HCT116 (cell line): ENCODE measurements at regions not wholly inside any gene's neighbourhood (a gene's known extent, or its start where the extent isn't known, plus 50 kb on each side); places are given as distances from the start of the nearest gene placed in this dataset.

Experiments used
- ATAC-seq: fragments of 200-7000 bp; cut with Tn5 transposase; 2 replicates; pipeline ENCODE4 v1.9.1; 2020; ENCODE audit warnings: mild to moderate bottlenecking, moderate library complexity
- BruUV-seq: library from RNA; stranded (reverse); fragments of 400-500 nt; replicated peaks from 2 replicates; lab custom pipeline; 2021; lab: Mats Ljungman, UMichigan
- CTCF ChIA-PET: fragments of 300-600 bp; sonication (Branson Sonifier 250); formaldehyde crosslinking; loops from one replicate; lab custom pipeline; 2021; ENCODE audit warnings: antibody characterized with exemption; lab: Charles Lee
- POLR2A ChIA-PET: fragments of 300-600, 350-600 bp; sonication (Branson Sonifier 250); formaldehyde crosslinking; loops from one replicate; lab custom pipeline; 2021; ENCODE audit warnings: antibody characterized with exemption; lab: Charles Lee
- RAD21 ChIA-PET, 2 experiments: fragments of 300-600 bp; sonication (Branson Sonifier 250); formaldehyde crosslinking; loops; one replicate each; lab custom pipeline; 2023; ENCODE audit warnings: low total read pairs in 2 of 2; ENCODE audit not compliant: uncharacterized antibody in 2 of 2, unreplicated experiment in 2 of 2, low non-redundant PET in 1 of 2; lab: Charles Lee
- DNase-seq: peaks from one replicate; pipeline ENCODE4 v3.0.0-alpha.2; 2010; ENCODE audit warnings: low read depth, low spot score
- H2AFZ ChIP-seq: fragments of 200-600 bp; shearing (Covaris generic), sonication (generic); 2 replicates; pipeline ENCODE4 v1.6.1; 2017; ENCODE audit warnings: low read depth, mixed run types, mixed read lengths, antibody characterized with exemption, low read length; ENCODE audit not compliant: poor library complexity, severe bottlenecking
- H3K27ac ChIP-seq: 2 replicates; pipeline ENCODE4 v1.5.1; 2012; ENCODE audit warnings: low read depth, low read length
- H3K27me3 ChIP-seq: fragments of 200-600 bp; sonication (generic); 2 replicates; pipeline ENCODE4 v1.6.1; 2016; ENCODE audit warnings: mixed run types, low read length, mixed read lengths; ENCODE audit not compliant: insufficient read depth
- H3K36me3 ChIP-seq, 2 experiments: fragments of 200-500 bp in 1 of 2; fragments of 200-600 bp in 1 of 2; sonication (Bioruptor generic) in 1 of 2; sonication (generic) in 1 of 2; 2 replicates each; pipeline versions ENCODE4 v1.5.1 to v1.6.1; 2014 to 2016; ENCODE audit warnings: low read length in 2 of 2, inconsistent platforms in 1 of 2, mixed read lengths in 1 of 2, mixed run types in 1 of 2; ENCODE audit not compliant: insufficient read depth in 2 of 2, control insufficient read depth in 1 of 2
- H3K4me1 ChIP-seq, 2 experiments: fragments of 200-600 bp in 1 of 2; sonication (generic) in 1 of 2; 2 replicates each; pipeline versions ENCODE4 v1.5.1 to v1.6.1; 2012 to 2017; ENCODE audit warnings: low read length in 2 of 2, inconsistent platforms in 1 of 2, mild to moderate bottlenecking in 1 of 2, mixed read lengths in 1 of 2, mixed run types in 1 of 2, moderate library complexity in 1 of 2; ENCODE audit not compliant: insufficient read depth in 2 of 2, control insufficient read depth in 1 of 2
- H3K4me2 ChIP-seq: fragments of 200-600 bp; sonication (generic); 2 replicates; pipeline ENCODE4 v1.6.1; 2017; ENCODE audit warnings: mixed run types, low read length, mixed read lengths
- H3K4me3 ChIP-seq, 2 experiments: fragments of 200-600 bp in 1 of 2; sonication (generic) in 1 of 2; replicated peaks in 1 of 2; 2 replicates each; pipeline ENCODE4 v1.5.1; 2011 to 2016; ENCODE audit warnings: low read length in 2 of 2, control low read depth in 1 of 2, low read depth in 1 of 2, mild to moderate bottlenecking in 1 of 2, mixed read lengths in 1 of 2, mixed run types in 1 of 2
- H3K79me2 ChIP-seq: fragments of 200-600 bp; sonication (generic); 2 replicates; pipeline ENCODE4 v1.6.1; 2017; ENCODE audit warnings: mild to moderate bottlenecking, mixed run types, low read length, moderate library complexity, mixed read lengths; ENCODE audit not compliant: insufficient read depth
- H3K9ac ChIP-seq: fragments of 200-600 bp; sonication (generic); 2 replicates; pipeline ENCODE4 v1.6.1; 2016; ENCODE audit warnings: low read length, mixed read lengths
- H3K9me2 ChIP-seq: fragments of 200-600 bp; sonication (generic), shearing (Covaris generic); 2 replicates; pipeline ENCODE4 v1.6.1; 2017; ENCODE audit warnings: mixed run types, mild to moderate bottlenecking, moderate library complexity; ENCODE audit not compliant: insufficient read depth
- H3K9me3 ChIP-seq, 2 experiments: fragments of 200-500 bp in 1 of 2; fragments of 200-600 bp in 1 of 2; sonication (Bioruptor generic) in 1 of 2; sonication (generic) in 1 of 2; 2 replicates each; pipeline ENCODE4 v1.6.1; 2014 to 2017; ENCODE audit warnings: low read length in 2 of 2, mixed read lengths in 2 of 2, inconsistent platforms in 1 of 2, low read depth in 1 of 2, mild to moderate bottlenecking in 1 of 2, mixed run types in 1 of 2, moderate library complexity in 1 of 2; ENCODE audit not compliant: control insufficient read depth in 1 of 2, insufficient read depth in 1 of 2
- H4K20me1 ChIP-seq: fragments of 200-600 bp; sonication (generic), shearing (Covaris generic); 2 replicates; pipeline ENCODE4 v1.6.1; 2017; ENCODE audit warnings: mixed run types, mild to moderate bottlenecking, moderate library complexity; ENCODE audit not compliant: insufficient read depth
- CEBPB ChIP-seq: IDR thresholded peaks from 2 replicates; pipeline ENCODE4 v1.6.1; 2012; ENCODE audit warnings: low read depth
- CTCF ChIP-seq, 3 experiments: fragments of 200-600 bp in 1 of 3; sonication (generic) in 1 of 3; IDR thresholded peaks in 2 of 3; conservative IDR thresholded peaks in 1 of 3; 2 replicates each; pipeline ENCODE4 v1.5.1; 2012 to 2017; ENCODE audit warnings: low read depth in 2 of 3, low read length in 2 of 3, antibody characterized with exemption in 1 of 3, borderline replicate concordance in 1 of 3, control low read depth in 1 of 3, mild to moderate bottlenecking in 1 of 3, mixed read lengths in 1 of 3, mixed run types in 1 of 3, moderate library complexity in 1 of 3; ENCODE audit not compliant: insufficient read depth in 1 of 3
- ELF1 ChIP-seq: IDR thresholded peaks from 2 replicates; pipeline ENCODE4 v1.6.1; 2012; ENCODE audit warnings: low read depth, borderline replicate concordance
- EZH2phosphoT487 ChIP-seq: fragments of 200-600 bp; IDR thresholded peaks from 2 replicates; pipeline ENCODE4 v1.6.1; 2018; ENCODE audit warnings: antibody characterized with exemption, borderline replicate concordance
- JUND ChIP-seq: IDR thresholded peaks from 2 replicates; pipeline ENCODE4 v1.6.1; 2012
- POLR2AphosphoS5 ChIP-seq: IDR thresholded peaks from 2 replicates; pipeline ENCODE4 v1.6.1; 2011; ENCODE audit warnings: mild to moderate bottlenecking, low read depth, low read length, moderate library complexity
- RAD21 ChIP-seq: IDR thresholded peaks from 2 replicates; pipeline ENCODE4 v1.6.1; 2012; ENCODE audit warnings: low read depth, mild to moderate bottlenecking
- SP1 ChIP-seq: IDR thresholded peaks from 2 replicates; pipeline ENCODE4 v1.6.1; 2012; ENCODE audit warnings: low read depth
- SRF ChIP-seq: IDR thresholded peaks from 2 replicates; pipeline ENCODE4 v1.6.1; 2012; ENCODE audit warnings: low read depth
- TCF7L2 ChIP-seq: IDR thresholded peaks from 2 replicates; pipeline ENCODE4 v1.7.0; 2011; ENCODE audit warnings: borderline replicate concordance, inconsistent platforms; ENCODE audit not compliant: insufficient read depth, insufficient read length; ENCODE audit errors: extremely low read depth
- YY1 ChIP-seq: IDR thresholded peaks from 2 replicates; pipeline ENCODE4 v1.6.1; 2011; ENCODE audit warnings: low read length, low read depth, moderate library complexity, mild to moderate bottlenecking; ENCODE audit not compliant: insufficient replicate concordance; ENCODE audit errors: extremely low read depth
- intact Hi-C: fragments of 100-400 bp; cut with micrococcal nuclease; formaldehyde crosslinking; loops from 2 replicates; pipeline ENCODE4 v1.10.0; 2022

GRCh38 chr4:3699261-3699660, 66.9 kb upstream of the ADRA2C start:
- POLR2A ChIA-PET, result no interaction called here
- no peaks in the 10 kb centered on the region for H3K36me3 ChIP-seq
- RAD21 ChIA-PET, result no interaction called here
- BruUV-seq, result no TSS peak
- H4K20me1 ChIP-seq, result no peaks in the 10 kb centered on the region
- intact Hi-C loops, result no loop called here
- H3K9me2 ChIP-seq, result no peaks in the 10 kb centered on the region
- ATAC-seq, result no peak
- H3K9me3 ChIP-seq, result no peaks in the 10 kb centered on the region
- H2AFZ ChIP-seq, result no peak overlapping the region
- no peak overlapping the region for H3K4me3 ChIP-seq
- H3K4me2 ChIP-seq, result no peak overlapping the region
- H3K79me2 ChIP-seq, result no peaks in the 10 kb centered on the region
- H3K4me1 ChIP-seq, result no peaks in the 10 kb centered on the region
- TF ChIP-seq YY1, result no peak
- no peak for TF ChIP-seq CTCF (IDR thresholded peaks at IDR 0.05 in 2 of 3, conservative IDR thresholded peaks at IDR 0.05 in 1 of 3; ENCODE audit: borderline replicate concordance in 1 of 3, insufficient read depth in 1 of 3, low read depth in 2 of 3, low read length in 2 of 3)
- TF ChIP-seq CEBPB, result no peak
- no peak for TF ChIP-seq POLR2AphosphoS5
- TF ChIP-seq RAD21, result no peak
- TF ChIP-seq SP1, result no peak
- TF ChIP-seq, all 23 proteins: peak for 0
- Histone ChIP-seq H3K9ac (no peak overlapping the region), H3K27ac (no peak overlapping the region), H3K27me3 (peaks cover 33% of the 10 kb centered on the region)
- no peak for DNase-seq
- CTCF ChIA-PET, result no interaction called here

- no peaks in the 10 kb centered on the region for H3K79me2 ChIP-seq
- intact Hi-C loops, result no loop called here
- H4K20me1 ChIP-seq, result no peaks in the 10 kb centered on the region
- no peak overlapping the region for H3K4me2 ChIP-seq
- no peaks in the 10 kb centered on the region for H3K4me1 ChIP-seq
- H3K27ac ChIP-seq, result no peak overlapping the region
- ChIA-PET RAD21 (no interaction called here), POLR2A (no interaction called here), CTCF (no interaction called here)
- no peaks in the 10 kb centered on the region for H3K36me3 ChIP-seq
- no TSS peak for BruUV-seq
- no peak for DNase-seq
- no peak for ATAC-seq
- H2AFZ ChIP-seq, result no peak overlapping the region
- H3K27me3 ChIP-seq, result peaks cover 32% of the 10 kb centered on the region
- no peak for TF ChIP-seq ELF1
- TF ChIP-seq SRF, result no peak
- no peak for TF ChIP-seq TCF7L2
- no peak for TF ChIP-seq CEBPB
- no peak for TF ChIP-seq POLR2AphosphoS5
- no peak for TF ChIP-seq JUND
- TF ChIP-seq RAD21, result no peak
- TF ChIP-seq EZH2phosphoT487, result no peak
- H3K9me3 ChIP-seq, result no peaks in the 10 kb centered on the region
- no peaks in the 10 kb centered on the region for H3K9me2 ChIP-seq
- no peak overlapping the region for H3K9ac ChIP-seq
- H3K4me3 ChIP-seq, result no peak overlapping the region
Measured at GRCh38 chr4:3697033-3697432, 69.2 kb upstream of the ADRA2C start.
